Psoas muscle (tissue), 7 donors: ENCODE measurements at regions not wholly inside any gene's neighbourhood (a gene's known extent, or its start where the extent isn't known, plus 50 kb on each side); places are given as distances from the start of the nearest gene placed in this dataset.

Source experiments
- ATAC-seq, 4 donors: fragments of 200-7000 bp; cut with Tn5 transposase; one replicate each; pipeline ENCODE4 v1.9.1; 2020; ENCODE audit warnings: moderate library complexity in 3 of 4, mild to moderate bottlenecking in 2 of 4
- DNase-seq, 2 donors: peaks; one replicate each; pipeline ENCODE4 v3.0.0-alpha.2; 2020
- H3K27ac ChIP-seq: fragments of 200-600 bp; one replicate; pipeline ENCODE4 v1.8.0; 2022
- H3K27me3 ChIP-seq, 3 donors: fragments of 200-600 bp in 1 of 3; one replicate each; pipeline versions ENCODE4 v1.6.1 to v1.8.0; 2013 to 2022; ENCODE audit warnings: low read length in 2 of 3, mild to moderate bottlenecking in 2 of 3, moderate library complexity in 1 of 3; ENCODE audit not compliant: insufficient read depth in 3 of 3
- H3K36me3 ChIP-seq, 2 donors: fragments of 200-600 bp in 1 of 2; one replicate each; pipeline versions ENCODE4 v1.6.1 to v1.8.0; 2013 to 2022; ENCODE audit warnings: low read depth in 1 of 2, mild to moderate bottlenecking in 1 of 2, moderate library complexity in 1 of 2; ENCODE audit not compliant: insufficient read depth in 1 of 2
- H3K4me1 ChIP-seq: fragments of 200-600 bp; one replicate; pipeline ENCODE4 v1.8.0; 2022
- H3K4me3 ChIP-seq: fragments of 200-600 bp; one replicate; pipeline ENCODE4 v1.8.0; 2022; ENCODE audit warnings: mild to moderate bottlenecking
- H3K9me3 ChIP-seq: fragments of 200-600 bp; one replicate; pipeline ENCODE4 v1.8.0; 2022
- WGBS, 3 donors: extraction: QIAGEN DNeasy Blood & Tissue Kit; methylation state at CpG; one replicate each; pipeline versions ENCODE4 v1.1.6 to v1.1.7; 2013; 5-methylcytosine and 5-hydroxymethylcytosine counted together
- intact Hi-C, 2 donors: fragments of 100-400 bp; cut with DNase I; formaldehyde crosslinking; loops; one replicate each; pipeline versions ENCODE4 v1.11.0 to v1.14.2; 2022
- TF ChIP-seq, protein P1 (sequence below): fragments of 200-600 bp; IDR thresholded peaks from one replicate; pipeline ENCODE4 v1.8.0; 2022; ENCODE audit warnings: antibody characterized with exemption
- donor health status: healthy with polysubstance abuse.
- donor health status: DM: no; HTN: no; CAD: no; lungs with moderate emphysema.
- donor health status: Bipolar disorder and iron deficiency.
- donor health status: healthy.
- donor health status: DM: yes; HTN: yes; CAD: no.
- donor health status: DM: no; HTN: no; CAD: no.
- donor health status: DM: yes; HTN: yes; CAD: no.

DNA sequence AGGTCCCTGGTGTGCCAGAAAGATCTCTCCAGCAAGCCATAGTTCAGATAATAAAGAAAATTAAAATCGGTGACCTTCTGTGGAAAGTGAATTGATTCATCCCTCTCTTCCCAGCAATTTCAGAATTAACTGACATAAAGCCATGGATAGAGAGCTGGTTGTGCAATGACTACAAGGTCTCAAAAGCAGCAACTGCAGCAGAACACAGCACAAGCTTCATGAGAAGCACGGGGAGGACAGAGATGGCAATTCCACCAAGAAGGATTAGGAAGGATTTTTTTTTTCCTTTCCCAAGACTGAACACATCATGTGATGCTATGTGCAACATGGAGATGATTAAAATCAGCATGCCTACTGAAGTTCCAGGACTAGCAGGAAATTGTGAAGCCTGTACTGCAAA, 154.9 kb upstream of the PLEKHG7 start:
- intact Hi-C loops, result no loop called here
- no peaks in the 10 kb centered on the region for H3K36me3 ChIP-seq
- no peaks in the 10 kb centered on the region for H3K27me3 ChIP-seq
- DNase-seq (no peak), ATAC-seq (no peak)
- H3K27ac ChIP-seq, result no peak overlapping the region
- no peaks in the 10 kb centered on the region for H3K9me3 ChIP-seq
- H3K4me3 ChIP-seq, result no peak overlapping the region
- WGBS, 3 donors, result 57 to 74% (median 63%) methylated on average over 2 of the region's 2 CpGs
- no peaks in the 10 kb centered on the region for H3K4me1 ChIP-seq
- TF ChIP-seq, protein P1, sequence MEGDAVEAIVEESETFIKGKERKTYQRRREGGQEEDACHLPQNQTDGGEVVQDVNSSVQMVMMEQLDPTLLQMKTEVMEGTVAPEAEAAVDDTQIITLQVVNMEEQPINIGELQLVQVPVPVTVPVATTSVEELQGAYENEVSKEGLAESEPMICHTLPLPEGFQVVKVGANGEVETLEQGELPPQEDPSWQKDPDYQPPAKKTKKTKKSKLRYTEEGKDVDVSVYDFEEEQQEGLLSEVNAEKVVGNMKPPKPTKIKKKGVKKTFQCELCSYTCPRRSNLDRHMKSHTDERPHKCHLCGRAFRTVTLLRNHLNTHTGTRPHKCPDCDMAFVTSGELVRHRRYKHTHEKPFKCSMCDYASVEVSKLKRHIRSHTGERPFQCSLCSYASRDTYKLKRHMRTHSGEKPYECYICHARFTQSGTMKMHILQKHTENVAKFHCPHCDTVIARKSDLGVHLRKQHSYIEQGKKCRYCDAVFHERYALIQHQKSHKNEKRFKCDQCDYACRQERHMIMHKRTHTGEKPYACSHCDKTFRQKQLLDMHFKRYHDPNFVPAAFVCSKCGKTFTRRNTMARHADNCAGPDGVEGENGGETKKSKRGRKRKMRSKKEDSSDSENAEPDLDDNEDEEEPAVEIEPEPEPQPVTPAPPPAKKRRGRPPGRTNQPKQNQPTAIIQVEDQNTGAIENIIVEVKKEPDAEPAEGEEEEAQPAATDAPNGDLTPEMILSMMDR, result no peak

GRCh38 chr12:92547420-92547819, 155.4 kb upstream of the PLEKHG7 start:
- intact Hi-C loops, result no loop called here
- no peak overlapping the region for H3K4me3 ChIP-seq
- H3K4me1 ChIP-seq, result no peaks in the 10 kb centered on the region
- no peaks in the 10 kb centered on the region for H3K9me3 ChIP-seq
- DNase-seq, result no peak
- H3K36me3 ChIP-seq, result no peaks in the 10 kb centered on the region
- TF ChIP-seq, protein P1, result no peak
- H3K27ac ChIP-seq, result no peak overlapping the region
- H3K27me3 ChIP-seq, result no peaks in the 10 kb centered on the region
- 81 to 88% (median 83%) methylated on average over 3 of the region's 3 CpGs for WGBS, 3 donors
- ATAC-seq, result no peak

GRCh38 chr12:92546635-92547348, 156.0 kb upstream of the PLEKHG7 start:
- Histone ChIP-seq H3K27me3 (no peaks in the 10 kb centered on the region), H3K4me3 (no peak overlapping the region), H3K4me1 (no peaks in the 10 kb centered on the region), H3K27ac (no peak overlapping the region), H3K9me3 (no peaks in the 10 kb centered on the region), H3K36me3 (no peaks in the 10 kb centered on the region)
- ATAC-seq, result no peak
- WGBS, 3 donors, result 91 to 98% (median 95%) methylated on average over 2 of the region's 2 CpGs
- TF ChIP-seq, protein P1, result no peak
- no peak for DNase-seq
- intact Hi-C loops, result no loop called here

DNA sequence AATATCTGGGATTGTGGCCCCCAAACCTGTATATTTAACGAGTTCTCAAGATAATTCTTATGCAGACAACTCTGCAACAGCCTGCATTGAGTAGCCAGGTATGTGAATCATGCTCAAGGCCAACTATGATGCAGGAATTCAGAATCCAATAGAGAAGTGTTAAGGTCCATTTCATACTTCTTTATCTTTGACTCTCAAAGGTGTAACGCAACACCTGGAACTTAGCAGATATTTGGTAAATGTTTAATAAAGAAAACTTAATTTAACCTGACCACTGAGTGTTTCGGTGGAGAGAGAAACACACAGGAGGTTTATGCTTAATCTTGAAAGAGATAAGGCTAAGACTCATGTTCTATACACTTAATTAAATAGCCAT, 156.5 kb upstream of the PLEKHG7 start:
- no peaks in the 10 kb centered on the region for H3K27me3 ChIP-seq
- DNase-seq, result no peak
- no peaks in the 10 kb centered on the region for H3K36me3 ChIP-seq
- H3K9me3 ChIP-seq, result no peaks in the 10 kb centered on the region
- intact Hi-C loops, result no loop called here
- H3K4me1 ChIP-seq, result no peaks in the 10 kb centered on the region
- TF ChIP-seq, protein P1, result no peak
- no peak for ATAC-seq
- no peak overlapping the region for H3K27ac ChIP-seq
- WGBS, 3 donors, result 93 to 94% (median 93%) methylated on average over 3 of the region's 3 CpGs
- no peak overlapping the region for H3K4me3 ChIP-seq

DNA sequence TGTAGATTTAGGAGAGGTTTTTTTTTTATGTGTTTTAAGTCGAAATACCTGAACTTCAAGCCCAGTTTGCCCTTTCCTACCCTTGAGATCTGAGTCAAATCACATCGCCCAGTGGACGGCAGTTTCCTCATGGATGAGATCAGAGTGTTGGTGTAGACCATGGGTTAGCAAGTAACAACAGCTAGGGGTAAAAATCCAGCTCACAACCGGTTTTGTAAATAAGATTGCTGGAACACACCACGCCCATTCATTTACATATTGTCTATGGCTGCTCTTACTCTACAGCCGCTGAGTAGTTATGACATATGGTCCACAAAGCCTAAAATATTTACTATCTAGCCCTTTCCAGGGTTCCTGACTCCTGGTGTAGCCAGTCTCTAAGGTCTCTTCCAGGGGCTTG, 158.5 kb upstream of the PLEKHG7 start:
- H3K27ac ChIP-seq, result no peak overlapping the region
- intact Hi-C loops, result no loop called here
- 76 to 83% (median 81%) methylated on average over 6 of the region's 6 CpGs for WGBS, 3 donors

More for the DNA sequence above, 158.5 kb upstream of the PLEKHG7 start:
- Histone ChIP-seq H3K27me3 (no peaks in the 10 kb centered on the region), H3K4me3 (no peak overlapping the region), H3K9me3 (no peaks in the 10 kb centered on the region), H3K36me3 (no peaks in the 10 kb centered on the region), H3K4me1 (no peaks in the 10 kb centered on the region)
- DNase-seq (no peak), ATAC-seq (no peak)
- TF ChIP-seq, protein P1, result no peak
